ENCODE measurements at regions not wholly inside any gene's neighbourhood (a gene's known extent, or its start where the extent isn't known, plus 50 kb on each side); places are given as distances from the start of the nearest gene placed in this dataset.

- H3K36me3 Mint-ChIP-seq (ENCODE audit: low read depth), result no peaks in the 10 kb centered on the region
- H3K9me3 ChIP-seq (ENCODE audit: control insufficient read depth, low read length), result no peaks in the 10 kb centered on the region
- peaks cover 3% of the 10 kb centered on the region for H3K27me3 Mint-ChIP-seq (ENCODE audit: insufficient read depth)
- H3K27me3 ChIP-seq (ENCODE audit: control insufficient read depth, insufficient read depth, low read length, poor library complexity, severe bottlenecking), result no peaks in the 10 kb centered on the region
- H3K4me1 ChIP-seq (ENCODE audit: control insufficient read depth, insufficient read depth, low read length), result no peaks in the 10 kb centered on the region
- no peaks in the 10 kb centered on the region for H3K36me3 ChIP-seq (ENCODE audit: control insufficient read depth, insufficient read depth, low read length)
- no peak overlapping the region for H3K4me3 ChIP-seq (ENCODE audit: low read length)
- H3K9me3 Mint-ChIP-seq, result peaks cover 5% of the 10 kb centered on the region
- WGBS, 2 experiments (ENCODE audit: insufficient coverage in 1 of 2, insufficient read length in 1 of 2), result 92 to 94% methylated on average over 4 to 5 of the region's 5 CpGs
- H3K9ac ChIP-seq (ENCODE audit: extremely low read depth, low read length, poor library complexity, severe bottlenecking), result no peak overlapping the region
- H3K4me3 Mint-ChIP-seq, result no peak overlapping the region
- TF ChIP-seq, protein P1, sequence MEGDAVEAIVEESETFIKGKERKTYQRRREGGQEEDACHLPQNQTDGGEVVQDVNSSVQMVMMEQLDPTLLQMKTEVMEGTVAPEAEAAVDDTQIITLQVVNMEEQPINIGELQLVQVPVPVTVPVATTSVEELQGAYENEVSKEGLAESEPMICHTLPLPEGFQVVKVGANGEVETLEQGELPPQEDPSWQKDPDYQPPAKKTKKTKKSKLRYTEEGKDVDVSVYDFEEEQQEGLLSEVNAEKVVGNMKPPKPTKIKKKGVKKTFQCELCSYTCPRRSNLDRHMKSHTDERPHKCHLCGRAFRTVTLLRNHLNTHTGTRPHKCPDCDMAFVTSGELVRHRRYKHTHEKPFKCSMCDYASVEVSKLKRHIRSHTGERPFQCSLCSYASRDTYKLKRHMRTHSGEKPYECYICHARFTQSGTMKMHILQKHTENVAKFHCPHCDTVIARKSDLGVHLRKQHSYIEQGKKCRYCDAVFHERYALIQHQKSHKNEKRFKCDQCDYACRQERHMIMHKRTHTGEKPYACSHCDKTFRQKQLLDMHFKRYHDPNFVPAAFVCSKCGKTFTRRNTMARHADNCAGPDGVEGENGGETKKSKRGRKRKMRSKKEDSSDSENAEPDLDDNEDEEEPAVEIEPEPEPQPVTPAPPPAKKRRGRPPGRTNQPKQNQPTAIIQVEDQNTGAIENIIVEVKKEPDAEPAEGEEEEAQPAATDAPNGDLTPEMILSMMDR (conservative IDR thresholded peaks at IDR 0.05), result no peak
- no peak for DNase-seq
- H3K4me1 Mint-ChIP-seq, result no peaks in the 10 kb centered on the region
- H3K27ac Mint-ChIP-seq, result no peak overlapping the region
- no peak overlapping the region for H3K27ac ChIP-seq (ENCODE audit: low read depth, low read length)
Observed at GRCh38 chr10:124207391-124207790, 114.0 kb upstream of the CHST15 start.

DNA sequence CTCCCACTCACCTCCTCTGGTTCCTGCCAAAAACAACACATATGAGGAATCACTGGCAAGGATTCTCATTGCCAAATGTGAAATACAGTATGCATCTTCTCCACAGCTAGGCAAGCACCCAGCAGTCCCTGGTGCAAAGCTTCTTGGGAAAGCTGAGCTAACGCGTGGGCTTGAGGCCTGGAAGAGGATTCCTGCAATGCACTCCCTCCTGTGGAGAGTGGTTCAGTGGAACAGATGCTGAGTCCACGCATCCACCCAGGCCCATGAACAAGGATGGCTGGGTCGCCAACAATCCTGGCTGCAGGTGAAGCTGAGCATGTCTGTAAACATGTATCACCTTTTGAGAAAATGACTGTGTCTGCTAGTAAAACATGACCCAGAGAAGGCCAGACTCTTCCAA lies 113.2 kb upstream of the CHST15 start:
- Histone ChIP-seq H3K36me3 (ENCODE audit: control insufficient read depth, insufficient read depth, low read length) (no peaks in the 10 kb centered on the region), H3K4me3 (ENCODE audit: low read length) (no peak overlapping the region), H3K9ac (ENCODE audit: extremely low read depth, low read length, poor library complexity, severe bottlenecking) (no peak overlapping the region), H3K9me3 (ENCODE audit: control insufficient read depth, low read length) (no peaks in the 10 kb centered on the region), H3K4me1 (ENCODE audit: control insufficient read depth, insufficient read depth, low read length) (no peaks in the 10 kb centered on the region), H3K27ac (ENCODE audit: low read depth, low read length) (no peak overlapping the region), H3K27me3 (ENCODE audit: control insufficient read depth, insufficient read depth, low read length, poor library complexity, severe bottlenecking) (no peaks in the 10 kb centered on the region)
- Mint-ChIP-seq H3K27me3 (ENCODE audit: insufficient read depth) (peaks cover 3% of the 10 kb centered on the region), H3K9me3 (peaks cover 5% of the 10 kb centered on the region), H3K4me1 (no peaks in the 10 kb centered on the region), H3K36me3 (ENCODE audit: low read depth) (no peaks in the 10 kb centered on the region), H3K4me3 (no peak overlapping the region), H3K27ac (no peak overlapping the region)
- no peak for DNase-seq
- TF ChIP-seq, protein P1 (conservative IDR thresholded peaks at IDR 0.05), result no peak
- WGBS, 2 experiments (ENCODE audit: insufficient coverage in 1 of 2, insufficient read length in 1 of 2), result 79 to 95% methylated on average over 4 of the region's 4 CpGs

GRCh38 chr10:124205432-124205831 lies 112.0 kb upstream of the CHST15 start:
- H3K27me3 Mint-ChIP-seq (ENCODE audit: insufficient read depth), result peaks cover 3% of the 10 kb centered on the region
- Histone ChIP-seq H3K9ac (ENCODE audit: extremely low read depth, low read length, poor library complexity, severe bottlenecking) (no peak overlapping the region), H3K9me3 (ENCODE audit: control insufficient read depth, low read length) (no peaks in the 10 kb centered on the region), H3K4me1 (ENCODE audit: control insufficient read depth, insufficient read depth, low read length) (no peaks in the 10 kb centered on the region), H3K36me3 (ENCODE audit: control insufficient read depth, insufficient read depth, low read length) (no peaks in the 10 kb centered on the region), H3K27ac (ENCODE audit: low read depth, low read length) (no peak overlapping the region), H3K4me3 (ENCODE audit: low read length) (no peak overlapping the region), H3K27me3 (ENCODE audit: control insufficient read depth, insufficient read depth, low read length, poor library complexity, severe bottlenecking) (no peaks in the 10 kb centered on the region)
- H3K27ac Mint-ChIP-seq, result no peak overlapping the region
- TF ChIP-seq, protein P1 (conservative IDR thresholded peaks at IDR 0.05), result no peak
- H3K4me3 Mint-ChIP-seq, result no peak overlapping the region
- DNase-seq, result no peak
- 89 to 100% methylated on average over 1 of the region's 1 CpG for WGBS, 2 experiments (ENCODE audit: insufficient coverage in 1 of 2, insufficient read length in 1 of 2)
- H3K9me3 Mint-ChIP-seq, result peaks cover 5% of the 10 kb centered on the region
- H3K36me3 Mint-ChIP-seq (ENCODE audit: low read depth), result no peaks in the 10 kb centered on the region
- H3K4me1 Mint-ChIP-seq, result no peaks in the 10 kb centered on the region
